ENCODE measurements at regions not wholly inside any gene's neighbourhood (a gene's known extent, or its start where the extent isn't known, plus 50 kb on each side); places are given as distances from the start of the nearest gene placed in this dataset.
A peak's percentile ranks its signal among the peaks of the same experiment; 100 is the strongest.

DNA sequence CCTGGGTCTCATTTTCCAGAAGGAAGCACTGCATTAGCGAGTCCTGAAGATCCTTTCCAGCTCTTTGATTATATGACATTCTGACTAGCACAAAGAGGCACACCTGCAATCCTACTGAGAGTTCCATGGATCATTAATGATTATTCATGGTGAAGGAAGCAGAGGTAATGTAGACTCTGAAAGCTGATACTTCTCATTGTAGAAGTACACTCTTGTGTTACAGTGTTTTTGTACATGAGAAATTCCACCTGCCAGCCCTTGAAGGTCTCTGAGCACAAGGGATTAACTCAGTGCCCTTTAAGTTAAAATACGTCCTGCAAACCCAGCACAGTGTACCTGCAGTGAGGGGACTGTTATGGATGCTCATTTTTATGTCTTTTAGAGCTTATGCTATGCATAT is 558.8 kb upstream of the FBXO33 start:
- H3K4me3 ChIP-seq = no peak overlapping the region
- TF ChIP-seq, protein P1, sequence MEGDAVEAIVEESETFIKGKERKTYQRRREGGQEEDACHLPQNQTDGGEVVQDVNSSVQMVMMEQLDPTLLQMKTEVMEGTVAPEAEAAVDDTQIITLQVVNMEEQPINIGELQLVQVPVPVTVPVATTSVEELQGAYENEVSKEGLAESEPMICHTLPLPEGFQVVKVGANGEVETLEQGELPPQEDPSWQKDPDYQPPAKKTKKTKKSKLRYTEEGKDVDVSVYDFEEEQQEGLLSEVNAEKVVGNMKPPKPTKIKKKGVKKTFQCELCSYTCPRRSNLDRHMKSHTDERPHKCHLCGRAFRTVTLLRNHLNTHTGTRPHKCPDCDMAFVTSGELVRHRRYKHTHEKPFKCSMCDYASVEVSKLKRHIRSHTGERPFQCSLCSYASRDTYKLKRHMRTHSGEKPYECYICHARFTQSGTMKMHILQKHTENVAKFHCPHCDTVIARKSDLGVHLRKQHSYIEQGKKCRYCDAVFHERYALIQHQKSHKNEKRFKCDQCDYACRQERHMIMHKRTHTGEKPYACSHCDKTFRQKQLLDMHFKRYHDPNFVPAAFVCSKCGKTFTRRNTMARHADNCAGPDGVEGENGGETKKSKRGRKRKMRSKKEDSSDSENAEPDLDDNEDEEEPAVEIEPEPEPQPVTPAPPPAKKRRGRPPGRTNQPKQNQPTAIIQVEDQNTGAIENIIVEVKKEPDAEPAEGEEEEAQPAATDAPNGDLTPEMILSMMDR (IDR thresholded peaks at IDR 0.05 in 8 of 11, conservative IDR thresholded peaks at IDR 0.05 in 3 of 11) = no peak
- no peak for TF ChIP-seq POLR2AphosphoS5 (IDR thresholded peaks at IDR 0.05)
- no peak for TF ChIP-seq POLR2A (IDR thresholded peaks at IDR 0.05)
- no peak for DNase-seq
- H3K27ac ChIP-seq = no peak overlapping the region
- no peaks in the 10 kb centered on the region for H3K27me3 ChIP-seq (replicated peaks in 1 of 7)
- H3K9me3 ChIP-seq = no peaks in the 10 kb centered on the region
- 57 to 77% (median 68%) methylated on average over 2 of the region's 2 CpGs for WGBS, 5 donors
- intact Hi-C loops (cut with DNase I; ENCODE audit: low total_unique reads) = no loop called here
- H3K4me1 ChIP-seq = no peaks in the 10 kb centered on the region
- no peaks in the 10 kb centered on the region for H3K36me3 ChIP-seq

DNA sequence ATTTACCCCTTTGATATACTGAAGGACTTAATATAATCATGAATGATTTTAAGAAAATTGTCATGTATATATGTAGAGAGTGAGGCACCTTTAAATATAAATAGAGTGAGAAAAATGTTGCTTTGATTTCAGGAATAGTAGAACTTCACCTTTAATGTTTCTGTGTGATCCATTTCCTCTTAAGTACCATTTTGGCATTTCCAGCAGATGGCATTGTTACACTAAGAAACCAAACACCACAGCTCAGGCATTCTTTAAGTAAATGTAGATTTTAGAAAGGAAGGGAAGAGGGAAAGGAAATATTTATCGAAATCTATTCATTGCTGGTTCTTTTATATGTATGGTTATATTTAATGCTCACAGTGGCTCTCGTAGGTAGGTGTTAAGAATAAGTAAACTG is 556.7 kb upstream of the FBXO33 start:
- no peaks in the 10 kb centered on the region for H3K36me3 ChIP-seq
- TF ChIP-seq, protein P1 (IDR thresholded peaks at IDR 0.05 in 8 of 11, conservative IDR thresholded peaks at IDR 0.05 in 3 of 11) = peak in 1 of 11 experiments; percentile 18
- TF ChIP-seq POLR2A (IDR thresholded peaks at IDR 0.05) = no peak
- H3K27ac ChIP-seq = no peak overlapping the region
- intact Hi-C loops (cut with DNase I; ENCODE audit: low total_unique reads) = no loop called here
- whole genome bisulfite sequencing, 5 donors = 15 to 33% (median 24%) methylated on average over 2 of the region's 2 CpGs
- DNase-seq = no peak
- H3K9me3 ChIP-seq = no peaks in the 10 kb centered on the region
- no peak overlapping the region for H3K4me3 ChIP-seq
- no peaks in the 10 kb centered on the region for H3K4me1 ChIP-seq
- H3K27me3 ChIP-seq (replicated peaks in 1 of 7) = no peaks in the 10 kb centered on the region

DNA sequence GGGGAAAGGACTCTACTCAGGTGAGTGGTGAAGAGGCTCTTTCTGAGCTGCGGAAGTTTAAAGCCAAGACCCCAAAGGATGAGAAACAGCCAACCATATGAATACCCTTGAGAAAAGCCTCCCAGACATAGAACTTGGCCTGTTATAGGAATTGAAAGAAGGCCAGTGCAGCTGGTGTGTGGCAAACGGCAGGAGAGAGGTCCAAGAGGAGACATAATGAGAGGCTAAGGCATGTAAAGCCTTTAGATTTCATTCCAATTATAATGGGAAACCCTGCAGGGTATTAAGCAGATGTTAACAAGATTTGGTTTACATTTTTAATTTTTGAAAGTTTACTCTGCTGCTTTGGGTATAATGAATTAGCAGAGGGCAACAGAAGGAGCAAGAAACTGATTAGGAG is 552.1 kb upstream of the FBXO33 start:
- Histone ChIP-seq H3K27me3 (replicated peaks in 1 of 7) (no peaks in the 10 kb centered on the region), H3K36me3 (no peaks in the 10 kb centered on the region), H3K4me3 (no peak overlapping the region), H3K9me3 (no peaks in the 10 kb centered on the region), H3K27ac (no peak overlapping the region), H3K4me1 (no peaks in the 10 kb centered on the region)
- DNase-seq = no peak
- intact Hi-C loops (cut with DNase I; ENCODE audit: low total_unique reads) = no loop called here
- WGBS, 5 donors = 42 to 71% (median 44%) methylated on average over 2 of the region's 2 CpGs
- no peak for TF ChIP-seq POLR2A (IDR thresholded peaks at IDR 0.05)
- TF ChIP-seq, protein P1 (IDR thresholded peaks at IDR 0.05 in 8 of 11, conservative IDR thresholded peaks at IDR 0.05 in 3 of 11) = no peak
- TF ChIP-seq POLR2AphosphoS5 (IDR thresholded peaks at IDR 0.05) = no peak

DNA sequence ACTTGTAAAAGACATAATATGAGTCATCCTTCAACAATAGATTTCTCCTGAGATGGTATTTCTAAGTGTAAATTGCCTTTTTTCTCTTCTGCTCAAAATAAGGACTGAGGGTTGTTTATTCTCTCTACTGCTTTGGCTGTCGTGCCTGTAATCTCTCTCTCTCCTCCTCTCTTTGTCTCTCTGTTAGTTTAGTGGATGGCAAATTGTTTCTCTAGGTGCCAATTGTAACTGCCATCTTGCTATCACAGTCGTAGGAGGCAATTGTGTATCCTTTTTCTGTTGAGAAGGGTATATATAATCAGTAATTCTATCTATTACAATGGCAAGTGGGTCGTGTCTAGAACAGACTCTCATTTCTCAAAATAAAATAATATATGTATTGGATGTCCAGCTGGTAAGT is 545.0 kb upstream of the FBXO33 start:
- WGBS, 5 donors = 48 to 60% (median 50%) methylated on average over 3 of the region's 3 CpGs
- TF ChIP-seq POLR2A (IDR thresholded peaks at IDR 0.05) = no peak
- no peak for TF ChIP-seq POLR2AphosphoS5 (IDR thresholded peaks at IDR 0.05)
- TF ChIP-seq, protein P1 (IDR thresholded peaks at IDR 0.05 in 8 of 11, conservative IDR thresholded peaks at IDR 0.05 in 3 of 11) = no peak
- no peak overlapping the region for H3K4me3 ChIP-seq
- no peak overlapping the region for H3K27ac ChIP-seq
- intact Hi-C loops (cut with DNase I; ENCODE audit: low total_unique reads) = no loop called here
- H3K27me3 ChIP-seq (replicated peaks in 1 of 7) = no peaks in the 10 kb centered on the region
- no peaks in the 10 kb centered on the region for H3K36me3 ChIP-seq
- no peaks in the 10 kb centered on the region for H3K4me1 ChIP-seq
- DNase-seq = no peak
- no peaks in the 10 kb centered on the region for H3K9me3 ChIP-seq
